HL-60 (cell line): ENCODE measurements at regions not wholly inside any gene's neighbourhood (a gene's known extent, or its start where the extent isn't known, plus 50 kb on each side); places are given as distances from the start of the nearest gene placed in this dataset.

Experiments
- DNase-seq, 2 experiments: peaks; one replicate each; pipeline ENCODE4 v3.0.0-alpha.2; 2010 to 2020; ENCODE audit warnings: low read depth in 1 of 2, low spot score in 1 of 2
- H3K27ac ChIP-seq: fragments of 250-450 bp; sonication (Bioruptor Pico); replicated peaks from 2 replicates; pipeline ENCODE4 v1.5.1; 2020; ENCODE audit warnings: mild to moderate bottlenecking, moderate library complexity
- H3K27me3 ChIP-seq: fragments of 250-450 bp; sonication (Bioruptor Pico); 2 replicates; pipeline ENCODE4 v1.5.1; 2021; ENCODE audit warnings: mild to moderate bottlenecking, moderate library complexity; ENCODE audit not compliant: insufficient read depth, poor library complexity, severe bottlenecking
- H3K4me3 ChIP-seq: replicated peaks from 2 replicates; pipeline ENCODE4 v1.5.1; 2011; ENCODE audit warnings: mild to moderate bottlenecking, control low read depth, low read length; ENCODE audit not compliant: insufficient read depth
- GABPA ChIP-seq: IDR thresholded peaks from 2 replicates; pipeline ENCODE4 v1.6.1; 2012; ENCODE audit warnings: low read depth
- POLR2AphosphoS5 ChIP-seq: IDR thresholded peaks from 2 replicates; pipeline ENCODE4 v1.6.1; 2012; ENCODE audit warnings: low read depth
- SPI1 ChIP-seq: IDR thresholded peaks from 2 replicates; pipeline ENCODE4 v1.6.1; 2012; ENCODE audit warnings: low read depth, mild to moderate bottlenecking, borderline replicate concordance
- TF ChIP-seq, protein P1 (sequence below): IDR thresholded peaks from one replicate; pipeline ENCODE4 v1.5.1; 2011; ENCODE audit warnings: low read length, control low read depth, inconsistent platforms; ENCODE audit not compliant: insufficient read depth
- TF ChIP-seq, protein P2 (sequence below): IDR thresholded peaks from 2 replicates; pipeline ENCODE4 v1.6.1; 2012; ENCODE audit warnings: low read depth; ENCODE audit not compliant: insufficient replicate concordance

DNA sequence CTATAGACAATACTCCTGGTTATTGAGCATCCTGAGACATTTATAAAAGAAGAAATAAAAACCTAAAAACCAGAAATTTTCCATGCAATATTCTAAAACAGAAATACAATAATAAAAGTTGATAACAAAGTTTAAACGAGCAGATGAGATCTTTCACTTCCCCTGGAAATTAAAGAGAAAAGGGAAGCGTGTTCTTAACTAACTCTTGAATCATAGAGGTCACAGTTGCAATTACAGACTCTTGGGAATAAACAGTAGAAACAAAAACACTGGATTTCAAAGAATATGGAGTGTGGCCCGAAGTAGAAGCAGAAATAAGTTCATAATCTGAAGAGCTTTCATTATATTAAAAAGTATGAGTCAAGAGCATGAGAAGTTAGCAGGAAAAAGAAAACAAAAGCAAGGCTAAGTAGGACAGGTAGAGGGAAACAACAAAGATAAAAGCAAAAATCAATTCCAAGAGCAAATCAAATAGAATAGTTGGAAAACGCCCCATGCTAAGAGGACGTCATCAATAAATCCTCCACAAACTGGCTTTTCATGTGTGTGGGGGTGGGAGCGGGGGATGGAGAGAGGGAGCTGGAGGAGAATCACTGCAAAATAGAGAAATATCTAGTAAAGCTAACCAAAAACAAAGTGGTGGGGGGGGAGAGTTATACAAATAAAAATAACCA lies 55.2 kb upstream of the C10orf71 start:
- H3K27ac ChIP-seq: peak overlapping the region; percentile 20; the same call in 1 of the 2 replicates
- TF ChIP-seq, protein P1, sequence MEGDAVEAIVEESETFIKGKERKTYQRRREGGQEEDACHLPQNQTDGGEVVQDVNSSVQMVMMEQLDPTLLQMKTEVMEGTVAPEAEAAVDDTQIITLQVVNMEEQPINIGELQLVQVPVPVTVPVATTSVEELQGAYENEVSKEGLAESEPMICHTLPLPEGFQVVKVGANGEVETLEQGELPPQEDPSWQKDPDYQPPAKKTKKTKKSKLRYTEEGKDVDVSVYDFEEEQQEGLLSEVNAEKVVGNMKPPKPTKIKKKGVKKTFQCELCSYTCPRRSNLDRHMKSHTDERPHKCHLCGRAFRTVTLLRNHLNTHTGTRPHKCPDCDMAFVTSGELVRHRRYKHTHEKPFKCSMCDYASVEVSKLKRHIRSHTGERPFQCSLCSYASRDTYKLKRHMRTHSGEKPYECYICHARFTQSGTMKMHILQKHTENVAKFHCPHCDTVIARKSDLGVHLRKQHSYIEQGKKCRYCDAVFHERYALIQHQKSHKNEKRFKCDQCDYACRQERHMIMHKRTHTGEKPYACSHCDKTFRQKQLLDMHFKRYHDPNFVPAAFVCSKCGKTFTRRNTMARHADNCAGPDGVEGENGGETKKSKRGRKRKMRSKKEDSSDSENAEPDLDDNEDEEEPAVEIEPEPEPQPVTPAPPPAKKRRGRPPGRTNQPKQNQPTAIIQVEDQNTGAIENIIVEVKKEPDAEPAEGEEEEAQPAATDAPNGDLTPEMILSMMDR: no peak
- TF ChIP-seq SPI1: peak; percentile 67; the same call in 1 of the 2 replicates
- no peak overlapping the region for H3K4me3 ChIP-seq
- H3K27me3 ChIP-seq: no peaks in the 10 kb centered on the region
- no peak for DNase-seq

DNA sequence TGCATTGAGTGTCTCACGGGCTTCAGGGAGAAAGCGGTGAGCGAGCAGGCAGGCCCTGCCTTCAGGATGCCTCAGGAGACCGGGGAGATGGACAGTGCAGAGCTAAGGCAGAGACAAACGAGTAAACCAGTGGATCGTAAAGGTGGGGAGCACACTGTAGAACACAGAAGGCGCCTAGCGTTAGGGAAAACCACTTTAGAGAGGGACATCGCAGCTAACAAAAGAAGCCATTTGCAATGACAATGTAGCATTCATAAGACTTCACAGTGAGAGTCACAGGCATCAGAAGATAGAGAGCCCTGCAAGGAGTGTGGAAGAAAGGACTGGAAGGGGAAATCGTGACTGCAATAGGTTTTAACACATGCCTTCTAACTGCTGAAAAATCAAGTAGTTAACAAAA lies 54.9 kb upstream of the TMEM273 start:
- no peak overlapping the region for H3K4me3 ChIP-seq
- DNase-seq: no peak
- no peaks in the 10 kb centered on the region for H3K27me3 ChIP-seq
- TF ChIP-seq GABPA: no peak
- no peak for TF ChIP-seq SPI1
- TF ChIP-seq, protein P1: no peak
- TF ChIP-seq, protein P2, sequence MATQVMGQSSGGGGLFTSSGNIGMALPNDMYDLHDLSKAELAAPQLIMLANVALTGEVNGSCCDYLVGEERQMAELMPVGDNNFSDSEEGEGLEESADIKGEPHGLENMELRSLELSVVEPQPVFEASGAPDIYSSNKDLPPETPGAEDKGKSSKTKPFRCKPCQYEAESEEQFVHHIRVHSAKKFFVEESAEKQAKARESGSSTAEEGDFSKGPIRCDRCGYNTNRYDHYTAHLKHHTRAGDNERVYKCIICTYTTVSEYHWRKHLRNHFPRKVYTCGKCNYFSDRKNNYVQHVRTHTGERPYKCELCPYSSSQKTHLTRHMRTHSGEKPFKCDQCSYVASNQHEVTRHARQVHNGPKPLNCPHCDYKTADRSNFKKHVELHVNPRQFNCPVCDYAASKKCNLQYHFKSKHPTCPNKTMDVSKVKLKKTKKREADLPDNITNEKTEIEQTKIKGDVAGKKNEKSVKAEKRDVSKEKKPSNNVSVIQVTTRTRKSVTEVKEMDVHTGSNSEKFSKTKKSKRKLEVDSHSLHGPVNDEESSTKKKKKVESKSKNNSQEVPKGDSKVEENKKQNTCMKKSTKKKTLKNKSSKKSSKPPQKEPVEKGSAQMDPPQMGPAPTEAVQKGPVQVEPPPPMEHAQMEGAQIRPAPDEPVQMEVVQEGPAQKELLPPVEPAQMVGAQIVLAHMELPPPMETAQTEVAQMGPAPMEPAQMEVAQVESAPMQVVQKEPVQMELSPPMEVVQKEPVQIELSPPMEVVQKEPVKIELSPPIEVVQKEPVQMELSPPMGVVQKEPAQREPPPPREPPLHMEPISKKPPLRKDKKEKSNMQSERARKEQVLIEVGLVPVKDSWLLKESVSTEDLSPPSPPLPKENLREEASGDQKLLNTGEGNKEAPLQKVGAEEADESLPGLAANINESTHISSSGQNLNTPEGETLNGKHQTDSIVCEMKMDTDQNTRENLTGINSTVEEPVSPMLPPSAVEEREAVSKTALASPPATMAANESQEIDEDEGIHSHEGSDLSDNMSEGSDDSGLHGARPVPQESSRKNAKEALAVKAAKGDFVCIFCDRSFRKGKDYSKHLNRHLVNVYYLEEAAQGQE: no peak
- TF ChIP-seq POLR2AphosphoS5: no peak
- peak overlapping the region; percentile 20; the same call in 1 of the 2 replicates for H3K27ac ChIP-seq

DNA sequence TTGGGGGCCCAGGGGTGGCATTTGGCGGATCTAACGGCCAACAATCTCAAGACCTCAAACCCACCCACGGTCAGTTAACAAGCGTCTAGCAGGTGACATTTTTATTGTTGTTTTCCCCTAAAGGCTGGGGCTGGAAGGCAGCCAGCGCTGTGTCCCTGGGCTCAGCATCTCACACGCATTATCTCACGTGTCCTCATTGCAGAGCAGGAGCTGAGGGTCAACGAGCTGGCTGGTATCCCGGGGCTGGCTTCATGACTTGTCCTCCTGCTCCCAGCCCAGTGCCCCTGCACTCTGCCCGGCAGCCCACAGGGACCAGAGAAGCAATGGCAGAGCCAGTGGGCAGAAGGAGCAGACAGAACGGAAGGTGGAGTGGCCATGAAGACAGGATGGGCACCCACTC lies 54.4 kb upstream of the TMEM273 start:
- Histone ChIP-seq H3K27me3 (no peaks in the 10 kb centered on the region), H3K27ac (no peak overlapping the region), H3K4me3 (no peak overlapping the region)
- TF ChIP-seq, protein P1: no peak
- no peak for TF ChIP-seq SPI1
- DNase-seq: no peak

DNA sequence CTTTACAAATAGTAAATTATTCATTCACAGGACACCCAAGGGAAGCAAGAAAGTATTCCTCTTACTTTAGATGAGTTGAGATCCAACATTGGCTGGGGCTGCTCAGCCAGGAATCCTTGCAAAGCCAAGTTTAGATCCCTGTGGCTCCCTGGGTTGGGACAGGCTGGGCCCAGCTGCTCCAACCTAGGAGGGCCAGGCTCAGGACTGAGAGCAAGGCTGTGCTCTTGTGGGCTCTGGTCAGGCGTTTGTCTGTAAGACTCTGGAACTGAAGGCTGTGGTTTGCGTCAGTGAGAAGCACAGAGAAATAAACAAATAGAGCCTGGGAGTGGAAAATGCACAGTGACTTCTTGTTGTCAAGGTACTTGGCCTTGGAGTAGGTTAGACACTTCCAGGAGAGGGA lies 53.2 kb upstream of the TMEM273 start:
- Histone ChIP-seq H3K4me3 (no peak overlapping the region), H3K27ac (no peak overlapping the region), H3K27me3 (no peaks in the 10 kb centered on the region)
- TF ChIP-seq, protein P2: no peak
- TF ChIP-seq SPI1: no peak
- TF ChIP-seq POLR2AphosphoS5: no peak
- TF ChIP-seq GABPA: no peak
- TF ChIP-seq, protein P1: no peak
- no peak for DNase-seq
